ENCODE measurements at regions not wholly inside any gene's neighbourhood (a gene's known extent, or its start where the extent isn't known, plus 50 kb on each side); places are given as distances from the start of the nearest gene placed in this dataset.

- TF ChIP-seq ZNF217 (IDR thresholded peaks at IDR 0.05) (no peak), ESRRA (IDR thresholded peaks at IDR 0.05; ENCODE audit: low read length) (no peak), ZNF24 (IDR thresholded peaks at IDR 0.05) (no peak), ZBTB33 (IDR thresholded peaks at IDR 0.05) (no peak), YBX1 (IDR thresholded peaks at IDR 0.05) (no peak)
Observed at GRCh38 chr18:72651033-72651432, 106.9 kb upstream of the CBLN2 start (continued).

- CTCF ChIA-PET, result interaction anchor here (1.0 kb wide), 1 partner anchor 25 kb away, joined by 5 read pairs; no protein-coding TSS in a partner anchor
Observed at GRCh38 chr18:72648481-72648960, 104.4 kb upstream of the CBLN2 start.

More at GRCh38 chr18:72648481-72648960, 104.4 kb upstream of the CBLN2 start:
- ChIA-PET RAD21 (ENCODE audit: unreplicated experiment) (no interaction called here), POLR2A (no interaction called here), SMC1A (ENCODE audit: uncharacterized antibody, unreplicated experiment) (no interaction called here)
- DNase-seq (ENCODE audit: low read depth, low spot score) (no peak), ATAC-seq (no peak), FAIRE-seq (no peak)
- Histone ChIP-seq H3K9ac (ENCODE audit: control insufficient read depth, insufficient read depth, low read length) (no peak overlapping the region), H3K27ac (ENCODE audit: control insufficient read depth, insufficient read depth) (no peak overlapping the region), H3K9me3 (replicated peaks; ENCODE audit: control insufficient read depth, insufficient read depth, low read length) (no peaks in the 10 kb centered on the region), H3K27me3 (replicated peaks in 1 of 2; ENCODE audit: control insufficient read depth in 2 of 2, insufficient read depth in 2 of 2, low read length in 1 of 2) (no peaks in the 10 kb centered on the region), H3K36me3 (ENCODE audit: control insufficient read depth in 2 of 2, insufficient read depth in 2 of 2, low read length in 1 of 2) (no peaks in the 10 kb centered on the region), H3K4me1 (ENCODE audit: control insufficient read depth, insufficient read depth, low read length) (no peaks in the 10 kb centered on the region), H4K20me1 (ENCODE audit: control insufficient read depth, insufficient read depth) (no peaks in the 10 kb centered on the region), H3K79me2 (ENCODE audit: control insufficient read depth, insufficient read depth, low read length) (no peaks in the 10 kb centered on the region), H3K4me2 (ENCODE audit: control insufficient read depth, insufficient read depth) (no peak overlapping the region), H3K4me3 (no peak overlapping the region), H2AFZ (ENCODE audit: control insufficient read depth, low read depth, low read length) (no peak overlapping the region)
- in situ Hi-C loops (cut with MboI), result no loop called here
- no TSS peak for BruUV-seq (replicated peaks)
- intact Hi-C loops (cut with micrococcal nuclease; ENCODE audit: unreplicated experiment), result no loop called here
- no peak for TF ChIP-seq MLLT1 (IDR thresholded peaks at IDR 0.05)
- TF ChIP-seq SIX5 (IDR thresholded peaks at IDR 0.05; ENCODE audit: low read depth, low read length, severe bottlenecking), result no peak
- no peak for TF ChIP-seq MTA3 (IDR thresholded peaks at IDR 0.05; ENCODE audit: borderline replicate concordance, low read length)
- no peak for TF ChIP-seq CHD1 (IDR thresholded peaks at IDR 0.05; ENCODE audit: low read depth, low read length)
- TF ChIP-seq ZNF217 (IDR thresholded peaks at IDR 0.05), result no peak
- TF ChIP-seq ZNF24 (IDR thresholded peaks at IDR 0.05), result no peak
- TF ChIP-seq, protein P1, sequence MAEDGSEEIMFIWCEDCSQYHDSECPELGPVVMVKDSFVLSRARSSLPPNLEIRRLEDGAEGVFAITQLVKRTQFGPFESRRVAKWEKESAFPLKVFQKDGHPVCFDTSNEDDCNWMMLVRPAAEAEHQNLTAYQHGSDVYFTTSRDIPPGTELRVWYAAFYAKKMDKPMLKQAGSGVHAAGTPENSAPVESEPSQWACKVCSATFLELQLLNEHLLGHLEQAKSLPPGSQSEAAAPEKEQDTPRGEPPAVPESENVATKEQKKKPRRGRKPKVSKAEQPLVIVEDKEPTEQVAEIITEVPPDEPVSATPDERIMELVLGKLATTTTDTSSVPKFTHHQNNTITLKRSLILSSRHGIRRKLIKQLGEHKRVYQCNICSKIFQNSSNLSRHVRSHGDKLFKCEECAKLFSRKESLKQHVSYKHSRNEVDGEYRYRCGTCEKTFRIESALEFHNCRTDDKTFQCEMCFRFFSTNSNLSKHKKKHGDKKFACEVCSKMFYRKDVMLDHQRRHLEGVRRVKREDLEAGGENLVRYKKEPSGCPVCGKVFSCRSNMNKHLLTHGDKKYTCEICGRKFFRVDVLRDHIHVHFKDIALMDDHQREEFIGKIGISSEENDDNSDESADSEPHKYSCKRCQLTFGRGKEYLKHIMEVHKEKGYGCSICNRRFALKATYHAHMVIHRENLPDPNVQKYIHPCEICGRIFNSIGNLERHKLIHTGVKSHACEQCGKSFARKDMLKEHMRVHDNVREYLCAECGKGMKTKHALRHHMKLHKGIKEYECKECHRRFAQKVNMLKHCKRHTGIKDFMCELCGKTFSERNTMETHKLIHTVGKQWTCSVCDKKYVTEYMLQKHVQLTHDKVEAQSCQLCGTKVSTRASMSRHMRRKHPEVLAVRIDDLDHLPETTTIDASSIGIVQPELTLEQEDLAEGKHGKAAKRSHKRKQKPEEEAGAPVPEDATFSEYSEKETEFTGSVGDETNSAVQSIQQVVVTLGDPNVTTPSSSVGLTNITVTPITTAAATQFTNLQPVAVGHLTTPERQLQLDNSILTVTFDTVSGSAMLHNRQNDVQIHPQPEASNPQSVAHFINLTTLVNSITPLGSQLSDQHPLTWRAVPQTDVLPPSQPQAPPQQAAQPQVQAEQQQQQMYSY (CRISPR knock-in tag; IDR thresholded peaks at IDR 0.05), result no peak
- no peak for TF ChIP-seq RCOR1 (conservative IDR thresholded peaks at IDR 0.05; ENCODE audit: low read depth, low read length)
- no peak for TF ChIP-seq SMAD1 (IDR thresholded peaks at IDR 0.05; ENCODE audit: low read depth, partially characterized antibody)
- no peak for TF ChIP-seq IRF4 (IDR thresholded peaks at IDR 0.05; ENCODE audit: low read depth, low read length)
- no peak for TF ChIP-seq EED (IDR thresholded peaks at IDR 0.05; ENCODE audit: low read depth)
